Renal pelvis (tissue), 1 donor: ENCODE measurements at regions not wholly inside any gene's neighbourhood (a gene's known extent, or its start where the extent isn't known, plus 50 kb on each side); places are given as distances from the start of the nearest gene placed in this dataset.
"Not testable (repeated sequence)": the region's sequence is repeated elsewhere in the genome, so short reads cannot be mapped to it uniquely, and the experiment has no call there.

Experiments used
- DNase-seq: peaks from one replicate; pipeline ENCODE4 v3.0.0-alpha.2; 2013

DNA sequence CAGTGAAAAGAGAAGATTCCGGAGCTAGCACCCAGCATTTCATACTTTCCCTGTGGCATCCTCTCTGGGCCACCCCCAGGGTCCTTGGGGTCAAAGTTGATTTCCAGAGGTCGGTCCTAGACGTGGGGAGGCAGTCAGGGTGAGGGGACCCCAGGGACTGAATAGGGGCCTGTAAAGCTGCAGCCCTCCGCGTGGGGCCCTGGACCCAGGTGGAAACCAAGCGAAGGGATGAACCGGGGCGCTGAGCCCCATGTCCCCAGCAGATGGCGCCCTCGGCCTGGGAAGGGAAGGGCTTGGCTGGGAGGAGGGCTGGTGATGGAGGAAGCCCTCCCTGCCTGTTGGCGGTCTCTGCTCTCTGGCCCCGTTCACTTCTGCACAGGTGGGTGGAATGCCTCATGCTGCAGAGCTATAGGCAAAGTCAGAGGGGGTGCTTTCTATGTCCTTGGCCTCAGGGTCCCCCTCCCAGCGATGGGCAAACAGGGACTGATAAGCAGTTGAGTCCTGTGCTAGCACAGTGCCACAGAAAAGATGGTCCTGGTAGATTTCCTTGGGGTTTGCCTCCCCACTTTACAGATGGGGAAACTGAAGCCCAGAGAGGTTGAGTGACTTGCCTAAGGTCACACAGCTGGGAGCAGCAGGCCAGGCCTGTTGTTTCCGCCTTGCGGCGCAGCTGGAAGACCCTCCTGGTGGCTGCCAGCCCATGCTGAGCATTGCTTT, 163.4 kb upstream of the CIBAR2 start:
- peak; percentile 59 for DNase-seq

DNA sequence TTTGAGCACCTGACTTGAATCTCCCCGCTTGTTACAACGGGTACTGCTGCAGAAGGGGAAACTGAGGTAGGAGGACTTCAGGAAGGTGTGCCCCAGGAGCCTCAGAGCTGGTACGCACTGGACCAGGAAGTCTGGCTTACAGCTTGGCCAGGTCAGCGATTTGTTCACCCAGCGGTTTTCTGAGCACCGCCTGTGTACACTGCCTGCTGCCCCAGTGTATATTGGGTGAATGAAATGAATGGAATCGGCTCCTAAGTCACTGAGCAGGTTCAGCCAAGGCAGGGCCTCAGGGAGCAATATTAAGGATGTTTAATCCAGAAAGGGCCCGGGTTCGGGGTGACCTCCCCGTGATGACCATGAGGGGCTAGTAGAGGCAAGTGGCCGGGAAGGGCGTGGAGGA, 164.0 kb upstream of the CIBAR2 start:
- no peak for DNase-seq

DNA sequence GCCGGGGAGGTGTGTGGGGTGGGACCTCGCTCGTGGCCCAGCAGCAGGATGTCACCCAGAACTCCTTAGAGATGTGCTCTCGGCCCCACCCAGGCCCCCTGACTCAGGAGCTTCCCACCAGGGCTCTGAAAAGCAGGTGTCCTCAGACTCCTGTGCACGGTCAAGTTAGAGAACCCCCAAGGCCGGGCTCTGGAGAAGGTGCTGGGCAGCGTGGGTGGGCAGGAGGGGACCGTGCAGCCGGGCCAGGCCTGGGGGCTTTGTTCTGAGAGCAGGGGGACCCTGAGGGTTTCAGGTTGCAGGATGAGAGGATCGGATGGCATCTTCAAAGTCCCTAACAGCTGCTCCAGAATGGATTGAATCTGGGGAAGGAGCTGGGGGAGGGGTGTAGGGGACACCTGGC, 164.4 kb upstream of the CIBAR2 start:
- no peak for DNase-seq

DNA sequence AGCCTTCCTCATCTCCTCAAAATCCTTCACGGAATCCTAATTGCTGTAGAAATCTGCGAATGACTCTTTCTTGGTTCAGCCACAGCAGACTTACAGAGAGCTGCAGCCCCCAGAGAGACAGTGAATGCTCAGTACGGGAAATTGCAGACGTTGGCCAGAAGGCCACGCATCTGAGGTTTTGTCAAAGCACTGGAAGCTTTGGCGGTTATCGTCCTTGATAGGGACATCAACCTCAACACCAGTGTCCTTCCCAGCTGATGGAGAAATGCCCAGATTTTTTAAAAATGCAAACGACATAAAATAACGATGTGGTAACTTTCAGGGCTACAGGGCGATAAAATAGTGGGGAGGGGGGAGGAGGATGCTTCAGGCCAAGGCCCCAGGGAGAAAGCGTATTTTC, 166.6 kb upstream of the CIBAR2 start:
- DNase-seq = no peak

DNA sequence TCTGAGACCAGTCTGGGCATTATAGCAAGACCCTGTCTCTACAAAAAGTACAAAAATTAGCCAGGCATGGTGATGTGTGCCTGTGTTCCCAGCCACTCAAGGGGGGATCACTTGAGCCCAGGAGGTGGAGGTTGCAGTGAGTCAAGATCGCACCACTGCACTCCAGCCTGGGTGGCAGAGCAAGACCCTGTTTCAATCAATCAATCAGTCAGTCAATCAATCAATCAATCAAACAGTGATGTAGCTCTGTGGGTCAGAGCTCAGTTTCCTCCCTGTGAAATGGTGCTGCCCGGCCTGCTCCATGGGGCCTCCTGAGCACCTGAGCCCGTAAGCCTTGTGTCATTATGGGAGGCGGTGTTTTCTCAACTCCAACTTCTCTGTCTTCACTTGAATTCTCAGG, 167.1 kb upstream of the CIBAR2 start:
- no peak for DNase-seq

DNA sequence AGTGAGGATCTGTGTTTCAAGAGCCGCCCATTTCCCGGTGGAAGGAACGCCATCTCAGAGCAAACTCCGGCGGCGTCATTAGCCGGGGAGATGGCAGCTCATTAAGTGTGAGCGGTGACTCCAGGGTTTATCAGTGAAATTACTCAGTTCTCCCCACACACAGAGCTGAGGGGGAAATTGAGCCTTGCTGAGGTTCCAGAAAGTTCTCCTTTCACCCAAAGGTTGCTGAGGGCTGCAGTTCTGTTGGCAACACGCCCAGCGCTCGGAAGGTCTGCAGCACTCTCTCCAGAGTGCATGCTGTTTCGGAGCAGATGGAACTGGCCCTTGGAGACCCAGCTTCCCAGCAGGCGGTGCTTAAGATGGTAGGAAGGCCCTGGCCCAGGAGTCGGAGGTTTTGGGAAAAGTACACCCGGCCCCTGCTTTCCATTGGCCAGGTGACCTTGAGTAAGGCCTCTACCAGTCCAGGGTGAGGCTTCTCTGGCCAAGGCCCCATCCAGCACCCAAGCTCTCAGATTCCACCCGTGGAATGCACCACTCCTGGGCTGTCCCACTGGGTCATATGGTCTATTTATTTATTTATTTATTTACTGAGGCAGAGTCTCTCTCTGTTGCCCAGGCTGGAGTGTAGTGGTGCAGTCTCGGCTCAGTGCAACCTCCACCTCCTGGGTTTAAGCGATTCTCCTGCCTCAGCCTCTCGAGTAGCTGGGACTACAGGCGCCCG, 167.7 kb upstream of the CIBAR2 start:
- DNase-seq = no peak

DNA sequence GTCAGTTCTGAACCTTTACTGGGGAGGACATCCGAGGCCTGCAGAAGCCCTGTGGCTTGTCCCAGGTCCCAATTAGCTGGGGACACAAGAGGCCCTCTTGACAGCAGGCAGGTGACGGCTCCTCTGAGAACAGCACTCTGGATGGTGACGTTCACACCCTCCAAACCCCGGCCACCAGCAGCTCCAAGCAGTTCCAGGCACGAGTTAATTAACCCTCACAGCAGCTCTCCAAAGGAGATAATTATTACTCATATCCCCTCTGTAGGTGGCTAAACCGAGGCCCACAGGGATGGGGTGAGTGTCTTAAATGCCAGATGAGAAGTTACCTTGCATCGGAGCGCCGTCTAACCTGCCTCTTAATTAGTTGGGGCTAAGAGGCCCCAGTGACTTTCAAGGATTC, 168.9 kb upstream of the CIBAR2 start:
- DNase-seq = no peak

DNA sequence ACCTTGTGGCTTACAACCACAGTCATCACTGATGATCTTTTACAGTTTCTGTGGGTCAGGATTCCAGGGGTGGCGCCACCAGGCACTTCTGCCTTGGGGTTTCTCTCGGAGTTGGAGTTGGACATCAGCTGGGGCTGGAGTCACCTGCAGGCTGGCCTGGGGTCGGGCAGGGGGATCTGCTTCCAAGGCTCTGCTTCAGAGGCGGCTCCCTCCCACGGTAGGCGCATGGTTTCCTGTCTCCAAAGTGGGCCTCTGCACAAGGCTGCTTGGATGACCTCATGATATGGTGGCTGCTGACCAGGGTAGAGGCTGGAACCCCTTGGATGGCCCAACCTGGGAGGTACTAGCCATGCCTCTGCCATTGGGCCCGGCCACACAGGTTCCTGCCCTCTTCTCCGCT, 170.6 kb upstream of the CIBAR2 start:
- no peak for DNase-seq

DNA sequence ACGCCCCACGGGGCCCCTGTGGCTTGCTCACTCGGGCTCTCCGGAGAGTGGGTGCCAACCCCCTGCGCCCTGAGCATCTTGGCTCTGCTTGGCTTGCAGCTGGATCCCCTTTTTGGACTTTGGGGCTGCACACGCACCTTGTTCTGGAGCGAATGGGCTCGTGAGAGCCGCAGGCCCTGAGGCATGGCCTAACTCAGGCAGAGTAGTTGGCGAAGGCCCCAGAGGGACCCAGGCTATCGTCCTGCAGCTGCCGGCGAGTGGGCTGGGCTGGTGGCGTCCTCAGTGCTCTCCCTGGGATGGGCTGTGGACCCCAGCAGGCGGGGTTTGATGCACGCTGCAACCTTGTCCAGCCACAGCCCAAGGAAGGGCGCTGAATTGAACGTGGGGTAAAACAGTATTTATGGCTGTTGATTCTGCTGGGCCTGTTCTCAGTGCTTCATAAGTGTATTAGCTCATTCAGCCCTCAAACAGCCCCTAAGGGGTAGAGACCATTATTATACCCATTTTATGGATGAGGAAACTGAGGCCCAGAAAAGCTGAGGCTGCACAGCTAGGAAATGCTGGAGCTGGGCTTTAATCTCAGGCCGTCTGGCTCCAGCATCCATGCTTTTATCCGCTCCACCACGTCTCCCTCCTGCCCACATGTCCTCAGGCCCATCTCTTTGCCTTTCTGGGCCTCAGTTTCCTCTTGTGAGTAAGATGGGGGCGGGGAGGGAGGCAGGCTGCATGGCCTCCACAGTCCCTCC, 171.2 kb upstream of the CIBAR2 start:
- DNase-seq = no peak

DNA sequence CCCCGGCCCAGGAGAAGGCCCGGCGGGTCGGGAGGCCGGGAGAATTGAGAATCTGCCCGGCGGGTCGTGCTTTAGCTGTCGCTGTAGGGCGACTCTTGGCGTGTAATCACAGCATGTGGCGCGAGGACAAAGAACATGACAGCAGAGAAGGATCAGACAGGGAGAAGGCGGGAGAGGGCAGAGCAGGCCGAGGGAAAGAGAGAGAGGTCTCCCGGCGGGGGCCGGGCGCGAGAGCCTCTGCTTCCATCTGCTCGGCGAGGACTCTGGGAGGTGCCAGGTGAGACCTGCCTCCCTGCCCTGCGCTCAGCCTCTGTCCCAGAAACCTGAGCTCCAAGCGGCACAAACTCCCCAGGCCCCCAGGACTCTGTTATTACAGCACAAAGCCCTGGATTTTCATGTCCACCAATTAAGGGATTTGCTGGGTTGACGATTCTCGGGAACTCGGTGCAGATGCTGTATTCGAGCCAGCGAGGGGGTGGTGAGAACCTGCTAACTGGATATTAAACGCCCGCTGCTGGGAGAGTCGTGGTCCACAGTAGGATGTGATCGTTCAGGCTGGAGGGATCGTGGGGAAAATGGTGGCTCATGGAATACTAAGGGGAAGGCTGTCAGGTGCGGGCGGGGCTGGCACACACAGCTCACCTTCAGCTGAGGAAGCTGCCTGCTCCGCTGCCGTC, 172.0 kb upstream of the CIBAR2 start:
- no peak for DNase-seq

DNA sequence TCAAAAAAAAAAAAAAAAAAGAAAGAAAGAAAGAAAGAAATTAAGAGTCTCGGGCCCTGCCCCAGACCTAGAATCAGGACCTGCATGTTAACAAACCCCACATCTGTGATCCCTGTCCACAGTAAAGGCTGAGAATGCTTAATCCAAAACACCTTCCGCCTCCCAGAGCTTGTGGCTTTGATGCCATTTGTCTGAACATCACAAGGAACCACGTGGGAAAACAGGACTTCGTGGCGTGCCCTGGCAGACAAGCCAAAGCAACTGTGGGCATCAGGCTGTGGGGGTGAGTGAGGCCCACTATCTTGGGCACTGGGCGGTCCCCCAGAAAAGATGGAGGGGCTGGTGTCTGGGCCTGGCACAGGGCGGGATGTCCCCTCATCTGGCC, 173.4 kb upstream of the CIBAR2 start:
- no peak for DNase-seq

DNA sequence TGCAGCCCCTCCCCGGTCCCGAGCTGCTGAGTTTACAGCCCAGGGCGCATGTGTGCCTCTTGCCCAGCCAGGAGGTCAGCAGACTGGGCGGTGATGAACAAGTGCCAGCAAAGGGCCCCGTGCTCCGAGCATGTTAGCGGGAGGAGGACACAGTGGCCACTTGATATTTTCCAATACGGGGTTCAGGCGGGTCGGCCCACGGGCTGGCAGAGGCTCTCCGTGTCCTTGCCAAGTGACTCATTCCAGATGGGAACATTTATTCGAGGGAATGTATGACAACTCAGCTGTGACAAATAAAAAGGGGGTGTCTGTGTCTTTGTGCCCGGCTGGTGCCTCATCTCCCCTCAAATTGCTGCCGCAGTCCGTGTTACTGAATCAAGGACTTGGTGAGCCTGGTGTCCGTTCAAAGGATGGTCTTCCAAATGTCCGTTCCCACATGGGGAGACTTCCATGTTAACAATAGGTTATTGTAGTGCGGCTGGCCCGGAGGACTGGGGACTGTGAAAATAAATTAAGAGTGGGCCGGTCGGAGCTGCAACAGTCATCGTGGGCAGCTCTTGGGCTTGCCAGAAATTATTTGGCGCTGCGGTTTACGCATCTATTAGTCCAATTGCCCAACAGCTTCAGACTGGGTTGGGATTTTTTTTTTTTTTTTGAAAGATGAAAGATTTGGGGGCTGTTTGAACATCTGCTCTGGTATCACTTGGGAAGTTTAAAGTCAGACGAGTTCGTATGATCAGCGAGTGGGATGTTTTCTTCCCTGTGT, 174.0 kb upstream of the CIBAR2 start:
- DNase-seq = no peak

DNA sequence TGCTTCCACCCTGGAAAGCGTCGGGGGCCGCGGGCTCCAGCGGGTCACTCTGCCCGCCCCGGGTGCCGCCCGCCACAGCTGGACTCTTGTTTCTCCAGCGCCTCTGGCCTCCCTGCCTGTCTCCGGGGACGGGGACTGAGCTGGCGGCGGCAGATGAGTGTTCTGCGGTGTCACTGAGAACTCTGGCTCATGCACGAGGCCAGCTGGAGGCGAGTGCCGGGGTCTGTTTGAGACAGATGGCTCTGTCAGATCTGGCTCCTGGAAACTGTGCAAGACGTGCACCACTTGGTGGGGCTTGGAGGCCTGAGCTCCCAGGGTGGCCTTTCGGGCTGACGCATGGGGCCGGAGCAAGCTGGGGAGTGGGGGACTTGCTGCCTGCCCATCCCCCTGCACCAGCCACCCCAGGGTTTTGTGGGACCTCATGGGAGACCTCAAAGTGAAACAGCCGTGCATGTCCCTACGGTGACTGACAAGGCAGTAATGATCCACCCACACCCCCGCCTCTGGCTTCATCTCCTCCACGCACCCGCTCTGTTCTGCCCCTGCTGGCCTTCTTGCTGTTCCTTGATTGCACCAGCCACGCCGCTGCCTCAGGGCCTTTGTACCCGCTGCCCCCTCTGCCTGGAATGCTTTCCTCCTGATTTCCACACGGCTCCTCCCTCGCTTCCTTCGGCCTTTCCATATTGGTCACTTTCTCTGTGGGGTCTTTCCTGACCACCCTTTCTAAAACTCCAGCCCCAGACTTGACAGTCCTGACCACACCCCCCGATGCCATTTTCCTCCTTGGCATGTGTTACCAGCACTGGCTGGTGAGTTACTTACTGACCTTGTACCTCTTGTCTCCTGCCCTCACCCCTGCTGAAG, 174.9 kb upstream of the CIBAR2 start:
- peak; percentile 83 for DNase-seq

DNA sequence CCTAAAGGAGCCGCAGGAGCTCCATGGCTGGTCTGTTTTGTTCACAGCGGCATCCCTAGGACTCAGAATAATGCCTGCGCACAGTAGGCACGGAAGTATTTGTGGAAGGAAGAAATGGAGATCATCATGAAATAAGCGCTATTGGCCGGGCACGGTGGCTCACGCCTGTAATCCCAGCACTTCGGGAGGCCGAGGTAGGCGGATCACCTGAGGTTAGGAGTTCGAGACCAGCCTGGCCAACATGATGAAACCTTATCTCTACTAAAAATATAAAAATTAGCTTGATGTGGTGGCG, 175.5 kb upstream of the CIBAR2 start:
- DNase-seq = not testable (repeated sequence)

DNA sequence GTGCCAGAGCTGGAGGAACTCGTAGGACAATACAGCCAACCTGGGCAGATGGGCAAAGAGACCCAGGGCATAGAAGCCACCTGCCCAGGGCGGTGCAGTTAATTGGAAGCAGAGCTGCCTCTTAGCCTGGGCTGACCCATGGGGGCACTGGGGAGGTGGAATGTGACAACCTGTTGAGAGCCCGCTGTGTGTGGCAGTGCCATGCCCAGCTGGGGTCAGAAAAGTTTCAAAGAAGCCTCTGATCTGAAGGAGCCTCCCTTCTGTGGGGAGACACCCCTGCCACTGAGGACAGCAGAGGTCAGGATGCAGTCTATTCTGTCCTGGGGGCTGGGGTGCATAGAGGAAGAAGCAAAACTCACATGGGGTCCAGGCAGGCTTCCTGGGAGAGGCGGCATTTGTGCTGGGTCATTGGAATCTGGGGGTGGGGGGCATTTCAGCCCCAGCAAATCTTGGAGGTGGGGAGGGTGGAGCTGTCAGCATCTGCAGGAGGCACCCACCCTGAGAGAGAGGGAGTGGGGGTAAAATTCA, 176.1 kb upstream of the CIBAR2 start:
- no peak for DNase-seq

DNA sequence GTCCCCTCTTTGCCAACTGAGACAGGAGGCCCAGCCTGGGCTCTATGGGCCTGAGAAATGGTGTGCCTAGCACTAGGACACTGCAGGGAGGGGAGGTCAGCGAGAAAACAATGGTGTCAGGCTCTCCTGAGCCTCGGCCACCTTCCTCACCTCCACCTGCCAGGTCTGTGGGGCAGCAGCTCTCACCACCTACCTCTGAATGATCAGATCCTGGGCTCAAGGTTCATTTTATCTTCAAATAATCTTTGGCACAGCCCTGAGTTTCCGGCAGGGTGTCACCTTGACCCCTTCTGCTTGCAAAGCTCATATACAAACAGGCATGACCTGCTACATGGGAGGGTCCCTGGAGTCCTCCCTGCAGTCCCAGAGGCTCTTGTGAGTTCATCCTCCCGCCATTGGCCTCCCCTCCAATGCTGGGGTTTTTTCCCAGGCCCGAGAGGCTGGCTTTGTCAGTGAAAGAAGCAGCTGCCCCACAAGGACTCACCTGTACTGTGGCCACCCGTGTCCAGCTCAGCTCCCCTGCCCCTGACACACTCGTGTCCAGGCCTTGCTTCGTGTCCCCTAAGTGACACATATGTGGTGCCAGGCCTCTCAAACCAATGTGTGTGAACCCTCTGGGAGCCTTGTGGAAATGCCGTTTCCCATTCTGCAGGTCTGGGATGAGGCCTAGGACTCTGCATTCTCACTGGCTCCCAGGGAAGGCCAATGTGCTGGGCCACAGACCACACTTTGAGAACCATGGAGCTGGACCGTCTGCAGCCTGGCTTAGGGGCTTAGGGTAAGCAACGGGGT, 176.8 kb upstream of the CIBAR2 start:
- no peak for DNase-seq

DNA sequence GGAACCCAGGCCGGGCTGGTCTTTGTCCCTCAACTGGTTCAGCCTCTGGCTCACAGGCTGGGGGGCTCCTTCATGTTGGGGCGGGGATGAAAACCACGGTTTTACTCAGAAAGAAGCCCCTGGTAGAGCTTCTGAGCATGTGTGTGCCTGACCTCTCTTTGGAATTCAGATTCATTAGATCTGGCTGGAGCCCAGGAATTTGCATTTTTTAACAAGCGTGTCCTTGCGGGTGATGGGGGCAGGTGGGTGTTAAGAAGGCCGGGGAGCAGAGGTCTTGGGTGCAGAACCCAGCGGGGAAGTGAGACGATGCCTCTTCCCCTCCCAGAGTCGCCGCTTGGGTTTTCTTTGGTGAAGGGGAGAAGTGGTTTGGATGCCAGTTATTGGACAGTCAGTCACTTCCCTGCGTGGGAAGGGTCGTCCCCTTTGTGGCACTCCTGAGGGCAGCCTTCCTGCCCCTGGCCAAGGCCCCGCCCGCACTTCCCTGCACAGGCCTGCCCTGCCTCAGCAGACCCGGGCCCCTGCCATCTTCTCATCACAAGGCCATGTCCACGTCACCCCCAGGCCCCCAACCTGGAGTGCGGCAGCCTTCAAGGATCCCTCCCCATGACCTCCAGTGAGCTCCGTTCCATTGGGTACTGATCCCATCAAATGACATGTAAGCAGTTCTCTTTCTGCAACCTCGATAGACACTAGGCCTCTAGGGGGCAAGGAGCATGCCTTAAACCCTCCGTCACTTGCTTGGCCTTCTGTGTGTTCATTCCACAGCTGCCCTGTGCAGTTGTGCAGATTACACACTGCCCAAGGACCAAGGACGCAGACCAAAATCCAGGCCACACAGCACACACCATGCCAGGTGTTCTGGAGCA, 177.7 kb upstream of the CIBAR2 start:
- DNase-seq = no peak

DNA sequence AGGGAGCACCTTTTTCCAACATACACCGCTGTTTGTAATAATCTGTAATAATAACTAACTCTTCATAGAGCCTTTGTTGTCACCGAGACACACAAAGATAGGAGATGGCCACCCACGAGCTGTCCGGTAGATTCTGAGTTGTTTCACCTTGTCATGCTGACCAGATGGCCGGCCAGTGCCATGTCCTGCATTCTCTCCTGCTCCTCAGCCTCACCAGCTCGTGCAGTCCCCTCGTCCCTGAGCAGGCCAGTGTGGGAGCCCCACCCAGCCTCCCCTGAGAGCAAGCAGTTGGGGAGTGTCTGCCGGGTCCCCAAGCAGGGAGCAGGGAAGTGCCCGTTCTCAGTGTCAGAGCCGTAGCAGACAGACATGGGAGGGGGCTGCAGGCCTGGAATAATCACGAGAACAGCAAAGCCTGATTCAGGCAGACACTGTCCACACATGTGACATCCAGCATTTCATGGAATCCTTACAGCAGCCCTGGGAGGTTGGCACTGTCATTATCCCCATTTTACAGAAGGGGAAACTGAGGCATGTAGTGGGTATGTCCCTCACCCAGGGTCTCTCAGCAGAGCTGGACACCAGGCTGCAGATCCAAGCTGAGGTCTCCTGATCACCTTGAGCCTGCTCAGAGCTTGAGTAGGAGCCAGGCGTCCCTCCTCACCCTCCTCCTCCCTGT, 178.5 kb upstream of the CIBAR2 start:
- no peak for DNase-seq
